Body of pancreas (tissue), 4 donors: ENCODE measurements at regions not wholly inside any gene's neighbourhood (a gene's known extent, or its start where the extent isn't known, plus 50 kb on each side); places are given as distances from the start of the nearest gene placed in this dataset.

Experiments
- ATAC-seq: fragments of 150-250 bp; one replicate; pipeline ENCODE4 v1.9.1; 2016
- DNase-seq, 4 donors: peaks; one replicate each; pipeline ENCODE4 v3.0.0-alpha.2; 2019
- H3K27ac ChIP-seq, 4 donors: fragments of 200-600 bp; sonication (generic); 1 replicate in 3 of 4; 2 replicates in 1 of 4; pipeline versions ENCODE4 v1.5.1 to v1.6.1; 2016 to 2019; ENCODE audit warnings: mild to moderate bottlenecking in 1 of 4, mixed read lengths in 1 of 4, moderate library complexity in 1 of 4
- H3K27me3 ChIP-seq, 2 donors: fragments of 200-600 bp; sonication (generic); one replicate each; pipeline ENCODE4 v1.6.0; 2016; ENCODE audit warnings: mild to moderate bottlenecking in 1 of 2
- H3K36me3 ChIP-seq, 2 donors: fragments of 200-600 bp; sonication (generic); replicated peaks in 1 of 2; 2 replicates each; pipeline ENCODE4 v1.5.1; 2016; ENCODE audit warnings: low read depth in 2 of 2; ENCODE audit not compliant: insufficient read depth in 1 of 2
- H3K4me1 ChIP-seq: fragments of 200-600 bp; sonication (generic); one replicate; pipeline ENCODE4 v1.6.0; 2016
- H3K4me3 ChIP-seq, 2 donors: fragments of 200-600 bp; sonication (generic); 1 replicate in 1 of 2; 2 replicates in 1 of 2; pipeline ENCODE4 v1.5.1; 2016 to 2019
- H3K9me3 ChIP-seq, 3 donors: fragments of 200-600 bp; sonication (generic); 1 replicate in 2 of 3; 2 replicates in 1 of 3; pipeline ENCODE4 v1.5.1; 2016
- CTCF ChIP-seq, 7 experiments: fragments of 450-650 bp in 4 of 7; fragments of 200-600 bp in 3 of 7; sonication (generic) in 3 of 7; IDR thresholded peaks; one replicate each; pipeline ENCODE4 v1.5.1; 2016 to 2019; ENCODE audit warnings: antibody characterized with exemption in 7 of 7
- POLR2A ChIP-seq, 3 donors: fragments of 450-650 bp; IDR thresholded peaks; one replicate each; pipeline ENCODE4 v1.6.1; 2016; ENCODE audit warnings: antibody characterized with exemption in 3 of 3, mild to moderate bottlenecking in 2 of 3
- WGBS, 2 donors: methylation state at CpG; one replicate each; pipeline ENCODE4 v1.1.5; 2017; 5-methylcytosine and 5-hydroxymethylcytosine counted together
- intact Hi-C: fragments of 100-400 bp; cut with DNase I; formaldehyde crosslinking; loops from one replicate; pipeline ENCODE4 v1.15.1; 2023

- no peaks in the 10 kb centered on the region for H3K27me3 ChIP-seq
- TF ChIP-seq POLR2A (IDR thresholded peaks at IDR 0.05) (no peak), CTCF (IDR thresholded peaks at IDR 0.05) (no peak)
- no peak overlapping the region for H3K27ac ChIP-seq
- intact Hi-C loops, result no loop called here
- H3K4me3 ChIP-seq, result no peak overlapping the region
- WGBS, 2 donors, result 69 to 87% methylated on average over 4 of the region's 4 CpGs
- no peaks in the 10 kb centered on the region for H3K9me3 ChIP-seq
- ATAC-seq (no peak), DNase-seq (no peak)
- no peaks in the 10 kb centered on the region for H3K4me1 ChIP-seq
- H3K36me3 ChIP-seq, result no peaks in the 10 kb centered on the region
Observed at GRCh38 chr19:29271911-29272310, 59.0 kb upstream of the UQCRFS1 start.

GRCh38 chr19:29273000-29273640 is 60.2 kb upstream of the UQCRFS1 start:
- intact Hi-C loops, result no loop called here
- H3K4me1 ChIP-seq, result no peaks in the 10 kb centered on the region
- H3K36me3 ChIP-seq, result no peaks in the 10 kb centered on the region
- 49 to 63% methylated on average over 8 of the region's 8 CpGs for WGBS, 2 donors
- H3K9me3 ChIP-seq, result no peaks in the 10 kb centered on the region
- H3K4me3 ChIP-seq, result no peak overlapping the region
- no peaks in the 10 kb centered on the region for H3K27me3 ChIP-seq
- no peak overlapping the region for H3K27ac ChIP-seq
- no peak for DNase-seq
- no peak for ATAC-seq
- TF ChIP-seq POLR2A (IDR thresholded peaks at IDR 0.05), result no peak
- no peak for TF ChIP-seq CTCF (IDR thresholded peaks at IDR 0.05)

- ATAC-seq (no peak), DNase-seq (no peak)
- Histone ChIP-seq H3K9me3 (no peaks in the 10 kb centered on the region), H3K36me3 (no peaks in the 10 kb centered on the region), H3K4me1 (no peaks in the 10 kb centered on the region), H3K27me3 (no peaks in the 10 kb centered on the region), H3K4me3 (no peak overlapping the region), H3K27ac (no peak overlapping the region)
- intact Hi-C loops, result no loop called here
- WGBS, 2 donors, result 72 to 91% methylated on average over 4 of the region's 4 CpGs
- TF ChIP-seq POLR2A (IDR thresholded peaks at IDR 0.05) (no peak), CTCF (IDR thresholded peaks at IDR 0.05) (no peak)
Observed at GRCh38 chr19:29275266-29275665, 62.3 kb upstream of the UQCRFS1 start.

- DNase-seq, result peak in 2 of 4 donors; percentile 23 to 25
- 37 to 39% methylated on average over 7 of the region's 7 CpGs for WGBS, 2 donors
- ATAC-seq, result no peak
Observed at GRCh38 chr19:29277102-29277501, 64.2 kb upstream of the UQCRFS1 start.

More at GRCh38 chr19:29277102-29277501, 64.2 kb upstream of the UQCRFS1 start:
- intact Hi-C loops, result no loop called here
- Histone ChIP-seq H3K9me3 (no peaks in the 10 kb centered on the region), H3K4me3 (no peak overlapping the region), H3K36me3 (no peaks in the 10 kb centered on the region), H3K27ac (no peak overlapping the region), H3K27me3 (no peaks in the 10 kb centered on the region), H3K4me1 (no peaks in the 10 kb centered on the region)
- TF ChIP-seq CTCF (IDR thresholded peaks at IDR 0.05) (no peak), POLR2A (IDR thresholded peaks at IDR 0.05) (no peak)
